AG09309 (cell line): ENCODE measurements at regions not wholly inside any gene's neighbourhood (a gene's known extent, or its start where the extent isn't known, plus 50 kb on each side); places are given as distances from the start of the nearest gene placed in this dataset.

Experiments
- DNase-seq: peaks from one replicate; pipeline ENCODE4 v3.0.0-alpha.2; 2010; ENCODE audit warnings: low read depth
- H3K4me3 ChIP-seq: 2 replicates; pipeline ENCODE4 v1.5.1; 2011; ENCODE audit warnings: mild to moderate bottlenecking, low read depth, low read length, moderate library complexity; ENCODE audit not compliant: control insufficient read depth
- CTCF ChIP-seq: IDR thresholded peaks from 2 replicates; pipeline ENCODE4 v1.5.1; 2011; ENCODE audit warnings: mild to moderate bottlenecking, low read depth, low read length, inconsistent platforms; ENCODE audit not compliant: insufficient read depth, control insufficient read depth; ENCODE audit errors: missing control alignments

DNA sequence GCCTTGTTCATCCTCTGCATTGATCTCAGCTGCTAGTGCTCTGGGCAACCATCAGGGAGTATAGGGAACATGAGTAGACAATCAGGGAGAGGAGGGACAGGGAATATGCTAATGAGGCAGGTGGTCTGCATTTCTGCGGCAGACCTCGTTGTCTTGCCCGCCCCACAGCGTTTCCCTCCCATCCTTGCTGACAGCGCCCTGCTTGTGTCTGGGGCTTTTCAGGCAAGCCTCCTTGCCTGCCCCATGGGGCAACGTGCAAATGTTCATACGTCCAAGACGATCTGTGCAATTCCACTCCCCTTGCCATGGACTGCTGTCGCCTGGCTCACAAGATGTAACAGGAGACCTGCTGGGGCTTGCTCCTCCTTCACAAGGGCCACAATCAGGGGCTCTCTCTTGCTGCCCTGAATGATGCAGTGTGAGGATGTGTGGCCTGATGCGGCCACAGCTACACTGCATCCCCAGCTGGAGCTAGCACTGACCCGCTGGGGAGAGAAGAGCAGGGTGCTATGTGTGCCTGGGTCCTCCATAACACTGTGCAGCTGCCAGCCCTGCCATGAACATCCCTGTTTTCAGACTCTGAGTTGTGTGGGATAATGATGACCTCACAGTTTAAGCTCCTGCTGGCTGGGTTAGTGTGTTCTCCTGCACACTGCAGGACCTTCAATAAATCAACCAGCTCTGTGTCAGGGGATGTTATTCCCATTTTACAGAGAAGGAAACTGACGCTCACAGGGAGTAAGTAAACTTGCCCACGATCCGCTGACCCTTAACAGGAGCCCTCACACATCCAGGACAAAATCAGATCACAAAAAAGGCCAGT, 211.3 kb downstream of the KLF13 start:
- DNase-seq: no peak
- no peak for TF ChIP-seq CTCF
- no peak overlapping the region for H3K4me3 ChIP-seq

DNA sequence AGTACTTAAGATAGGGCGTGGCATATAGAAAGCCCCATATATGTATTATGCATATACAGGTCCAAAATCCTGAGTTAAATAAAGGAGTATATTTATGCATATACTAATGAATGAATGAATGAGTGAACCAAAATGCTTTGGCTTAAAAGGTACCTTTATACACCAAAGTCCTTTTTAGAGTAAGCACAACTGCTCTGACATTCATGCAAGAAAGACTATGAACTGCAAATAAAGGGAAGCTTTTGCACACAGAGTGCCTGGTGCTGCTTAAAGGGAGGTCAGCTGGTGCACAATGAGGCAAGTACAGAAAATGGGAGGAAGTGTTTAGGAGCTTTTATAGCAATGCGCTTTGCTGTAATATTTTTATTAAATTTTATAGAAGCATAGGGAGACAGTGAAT, 214.0 kb downstream of the KLF13 start:
- H3K4me3 ChIP-seq: no peak overlapping the region
- TF ChIP-seq CTCF: no peak
- DNase-seq: no peak

DNA sequence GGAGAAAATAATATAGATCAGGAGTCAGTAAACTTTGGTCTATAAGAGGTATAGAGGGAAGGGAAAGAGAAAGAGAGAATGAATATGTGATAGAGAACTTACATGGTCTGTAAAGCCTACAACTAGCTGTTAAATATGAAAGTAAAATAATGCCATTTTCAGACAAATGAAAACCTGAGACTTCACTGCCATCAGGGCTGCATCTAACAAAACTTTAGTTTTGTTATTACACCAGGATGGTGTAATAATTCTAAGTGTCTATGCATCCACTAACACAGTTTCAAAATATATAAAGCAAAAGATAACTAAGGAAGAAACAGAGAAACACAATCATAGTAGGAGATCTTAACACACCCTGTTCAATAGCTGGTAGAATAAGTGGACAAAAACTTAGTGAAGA, 217.7 kb downstream of the KLF13 start:
- no peak overlapping the region for H3K4me3 ChIP-seq
- DNase-seq: no peak
- TF ChIP-seq CTCF: no peak

GRCh38 chr15:31545257-31545656, 218.6 kb downstream of the KLF13 start:
- no peak overlapping the region for H3K4me3 ChIP-seq
- DNase-seq: no peak
- TF ChIP-seq CTCF: no peak

DNA sequence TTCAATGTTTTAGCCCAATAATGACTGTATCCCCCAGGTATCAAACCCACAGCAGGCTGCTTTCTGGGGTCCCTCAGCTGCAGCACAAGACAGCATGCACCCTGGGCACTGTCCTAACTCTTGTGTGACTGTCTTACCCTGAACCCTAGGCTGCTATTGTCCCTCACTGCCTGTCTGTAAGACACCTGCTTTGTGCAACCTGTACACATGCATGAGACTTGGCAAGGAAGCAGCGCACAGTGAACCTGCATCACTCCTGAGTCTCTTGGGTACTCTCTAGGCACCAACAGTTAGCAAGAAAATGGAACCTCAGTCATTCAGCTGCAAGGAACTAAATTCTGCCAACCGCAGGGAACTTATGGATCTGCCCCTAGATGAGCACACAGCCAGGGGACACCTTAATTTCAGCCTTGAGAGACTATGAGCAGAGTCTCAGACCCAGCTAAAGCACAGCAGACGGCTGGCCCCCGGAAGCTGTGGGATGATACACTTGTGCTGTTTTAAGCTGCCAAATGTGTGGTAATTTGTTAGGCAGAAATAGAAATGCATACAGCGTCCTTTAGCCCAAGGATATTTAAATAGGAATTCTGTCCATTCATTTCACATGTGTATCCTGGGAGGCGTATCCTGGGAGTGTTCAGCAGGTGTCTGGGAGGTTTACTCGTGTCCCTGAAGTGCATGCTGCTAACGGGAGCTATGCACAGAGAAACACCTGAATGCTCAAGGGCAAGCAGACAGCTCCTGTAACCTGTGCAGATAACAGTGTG, 223.8 kb downstream of the KLF13 start:
- H3K4me3 ChIP-seq: no peak overlapping the region
- no peak for DNase-seq
- TF ChIP-seq CTCF: no peak

DNA sequence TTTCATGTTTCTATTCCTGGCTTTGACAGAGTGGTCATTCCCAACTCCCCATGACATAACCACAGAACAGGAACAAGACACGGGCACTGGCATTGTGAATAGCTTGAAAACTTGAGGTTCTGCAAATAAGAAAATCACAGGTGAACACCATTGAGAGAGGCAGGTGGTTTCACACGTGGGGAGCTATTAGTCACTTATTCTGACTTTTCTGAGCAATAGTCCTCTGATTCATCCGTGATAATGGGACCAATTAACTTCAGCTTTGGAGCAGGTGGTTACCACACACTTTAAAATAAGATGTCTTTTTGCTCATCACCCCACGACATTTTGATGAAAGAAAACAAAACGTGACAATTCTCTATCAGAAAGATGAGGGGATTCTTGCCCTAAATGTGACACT, 224.7 kb downstream of the KLF13 start:
- no peak overlapping the region for H3K4me3 ChIP-seq
- DNase-seq: no peak
- TF ChIP-seq CTCF: no peak
